GM21390 (cell line): ENCODE measurements at regions not wholly inside any gene's neighbourhood (a gene's known extent, or its start where the extent isn't known, plus 50 kb on each side); places are given as distances from the start of the nearest gene placed in this dataset.

Experiments used
- ATAC-seq: cut with Tn5 transposase; IDR thresholded peaks from one replicate; pipeline ENCODE4 v1.9.1; 2021; ENCODE audit not compliant: unreplicated experiment

- no peak for ATAC-seq
Observed at GRCh38 chr5:87885758-87886157, 382.9 kb downstream of the TMEM161B start.

GRCh38 chr5:87877495-87877894 is 391.1 kb downstream of the TMEM161B start:
- ATAC-seq: no peak

GRCh38 chr5:87877023-87877422 is 391.6 kb downstream of the TMEM161B start:
- no peak for ATAC-seq

GRCh38 chr5:87876616-87877015 is 392.0 kb downstream of the TMEM161B start:
- ATAC-seq: no peak

- ATAC-seq: no peak
Observed at GRCh38 chr5:87872986-87873385, 395.7 kb downstream of the TMEM161B start.

- no peak for ATAC-seq
Observed at GRCh38 chr5:87868792-87869191, 399.9 kb downstream of the TMEM161B start.

- no peak for ATAC-seq
Observed at GRCh38 chr5:87867281-87867680, 401.4 kb downstream of the TMEM161B start.

GRCh38 chr5:87853541-87853940 is 415.1 kb downstream of the TMEM161B start:
- no peak for ATAC-seq

- no peak for ATAC-seq
Observed at GRCh38 chr5:87851603-87852002, 417.0 kb downstream of the TMEM161B start.

GRCh38 chr5:87850843-87851242 is 417.8 kb downstream of the TMEM161B start:
- no peak for ATAC-seq

GRCh38 chr5:87845734-87846133 is 422.9 kb downstream of the TMEM161B start:
- ATAC-seq: no peak

- ATAC-seq: no peak
Observed at GRCh38 chr5:87844866-87845265, 423.8 kb downstream of the TMEM161B start.

GRCh38 chr5:87844449-87844848 is 424.2 kb downstream of the TMEM161B start:
- no peak for ATAC-seq

- peak; percentile 53 for ATAC-seq
Observed at GRCh38 chr5:87836696-87837095, 424.0 kb upstream of the CCNH start.

GRCh38 chr5:87831499-87831898 is 418.8 kb upstream of the CCNH start:
- no peak for ATAC-seq

GRCh38 chr5:87829217-87829551 is 416.5 kb upstream of the CCNH start:
- no peak for ATAC-seq

- no peak for ATAC-seq
Observed at GRCh38 chr5:87828545-87829216, 416.0 kb upstream of the CCNH start.

- ATAC-seq: no peak
Observed at GRCh38 chr5:87827539-87827938, 414.8 kb upstream of the CCNH start.

GRCh38 chr5:87826507-87826906 is 413.8 kb upstream of the CCNH start:
- ATAC-seq: no peak

GRCh38 chr5:87825583-87825982 is 412.9 kb upstream of the CCNH start:
- ATAC-seq: no peak

GRCh38 chr5:87807783-87808182 is 395.1 kb upstream of the CCNH start:
- ATAC-seq: no peak

- no peak for ATAC-seq
Observed at GRCh38 chr5:87803352-87803751, 390.6 kb upstream of the CCNH start.

- no peak for ATAC-seq
Observed at GRCh38 chr5:87791869-87792268, 379.1 kb upstream of the CCNH start.
